Osteoblast (primary cell): ENCODE measurements at regions not wholly inside any gene's neighbourhood (a gene's known extent, or its start where the extent isn't known, plus 50 kb on each side); places are given as distances from the start of the nearest gene placed in this dataset.

ENCODE experiments used
- DNase-seq: peaks from one replicate; pipeline ENCODE4 v3.0.0; 2011; ENCODE audit warnings: low spot score, mixed read lengths; ENCODE audit not compliant: insufficient read length; ENCODE audit errors: missing footprints
- H2AFZ ChIP-seq: 2 replicates; pipeline ENCODE4 v1.6.0; 2011; ENCODE audit warnings: mild to moderate bottlenecking, low read length
- H3K27ac ChIP-seq: 2 replicates; pipeline ENCODE4 v1.5.1; 2011; ENCODE audit warnings: mild to moderate bottlenecking, low read depth, low read length, moderate library complexity
- H3K27me3 ChIP-seq: 2 replicates; pipeline ENCODE4 v1.6.0; 2012; ENCODE audit warnings: mild to moderate bottlenecking, control low read depth, inconsistent platforms, low read length, moderate library complexity; ENCODE audit not compliant: insufficient read depth
- H3K36me3 ChIP-seq: 2 replicates; pipeline ENCODE4 v1.5.1; 2011; ENCODE audit warnings: mild to moderate bottlenecking, low read length, control low read depth, moderate library complexity; ENCODE audit not compliant: insufficient read depth
- H3K4me1 ChIP-seq: 2 replicates; pipeline ENCODE4 v1.5.1; 2011; ENCODE audit warnings: mild to moderate bottlenecking, low read length, control low read depth, moderate library complexity; ENCODE audit not compliant: insufficient read depth
- H3K4me2 ChIP-seq: 2 replicates; pipeline ENCODE4 v1.6.0; 2011; ENCODE audit warnings: mild to moderate bottlenecking, low read length; ENCODE audit not compliant: insufficient read depth
- H3K4me3 ChIP-seq: fragments of 200-600 bp; sonication (generic); 3 replicates; pipeline ENCODE4 v1.5.1; 2012; ENCODE audit warnings: mild to moderate bottlenecking, low read length, inconsistent platforms; ENCODE audit not compliant: insufficient read depth
- H3K79me2 ChIP-seq: 2 replicates; pipeline ENCODE4 v1.6.0; 2012; ENCODE audit warnings: mild to moderate bottlenecking, low read length, control low read depth, inconsistent platforms; ENCODE audit not compliant: insufficient read depth
- H3K9me3 ChIP-seq: 2 replicates; pipeline ENCODE4 v1.5.1; 2011; ENCODE audit warnings: low read depth, low read length, control low read depth
- H4K20me1 ChIP-seq: 2 replicates; pipeline ENCODE4 v1.6.0; 2012; ENCODE audit warnings: mild to moderate bottlenecking, low read length, control low read depth; ENCODE audit not compliant: insufficient read depth
- CTCF ChIP-seq: IDR thresholded peaks from 2 replicates; pipeline ENCODE4 v1.5.1; 2011; ENCODE audit warnings: mild to moderate bottlenecking, low read depth, low read length, moderate library complexity; ENCODE audit errors: extremely low read depth

GRCh38 chr11:86869966-86870570, 69.7 kb downstream of the PRSS23 start:
- Histone ChIP-seq H4K20me1 (no peaks in the 10 kb centered on the region), H3K27ac (no peak overlapping the region), H3K9me3 (no peaks in the 10 kb centered on the region), H3K79me2 (no peaks in the 10 kb centered on the region), H2AFZ (peak overlapping the region; percentile 19), H3K4me3 (no peak overlapping the region), H3K4me2 (no peak overlapping the region), H3K4me1 (no peaks in the 10 kb centered on the region), H3K27me3 (no peaks in the 10 kb centered on the region), H3K36me3 (no peaks in the 10 kb centered on the region)
- TF ChIP-seq CTCF: peak; percentile 90
- no peak for DNase-seq

- H3K9me3 ChIP-seq: no peaks in the 10 kb centered on the region
- DNase-seq: no peak
- no peaks in the 10 kb centered on the region for H3K79me2 ChIP-seq
- no peaks in the 10 kb centered on the region for H4K20me1 ChIP-seq
- TF ChIP-seq CTCF: no peak
- H3K27me3 ChIP-seq: no peaks in the 10 kb centered on the region
- no peak overlapping the region for H3K4me3 ChIP-seq
- H2AFZ ChIP-seq: no peak overlapping the region
- no peaks in the 10 kb centered on the region for H3K36me3 ChIP-seq
- no peak overlapping the region for H3K4me2 ChIP-seq
- no peak overlapping the region for H3K27ac ChIP-seq
- no peaks in the 10 kb centered on the region for H3K4me1 ChIP-seq
Observed at GRCh38 chr11:86873573-86874083, 73.3 kb downstream of the PRSS23 start.

- no peak for DNase-seq
- no peak overlapping the region for H2AFZ ChIP-seq
- no peak overlapping the region for H3K4me2 ChIP-seq
- H4K20me1 ChIP-seq: no peaks in the 10 kb centered on the region
- no peak overlapping the region for H3K4me3 ChIP-seq
- H3K27me3 ChIP-seq: no peaks in the 10 kb centered on the region
- H3K4me1 ChIP-seq: no peaks in the 10 kb centered on the region
- H3K9me3 ChIP-seq: no peaks in the 10 kb centered on the region
- TF ChIP-seq CTCF: no peak
- H3K79me2 ChIP-seq: no peaks in the 10 kb centered on the region
- no peak overlapping the region for H3K27ac ChIP-seq
- H3K36me3 ChIP-seq: no peaks in the 10 kb centered on the region
Observed at GRCh38 chr11:86874304-86875056, 74.1 kb downstream of the PRSS23 start.

GRCh38 chr11:86876716-86877234, 76.4 kb downstream of the PRSS23 start:
- Histone ChIP-seq H3K36me3 (no peaks in the 10 kb centered on the region), H3K79me2 (no peaks in the 10 kb centered on the region), H3K4me3 (no peak overlapping the region), H3K9me3 (no peaks in the 10 kb centered on the region), H3K27me3 (no peaks in the 10 kb centered on the region), H3K4me1 (no peaks in the 10 kb centered on the region), H3K4me2 (no peak overlapping the region), H3K27ac (no peak overlapping the region), H2AFZ (no peak overlapping the region), H4K20me1 (no peaks in the 10 kb centered on the region)
- no peak for DNase-seq
- no peak for TF ChIP-seq CTCF
